Adrenal gland (tissue), 5 donors: ENCODE measurements at regions not wholly inside any gene's neighbourhood (a gene's known extent, or its start where the extent isn't known, plus 50 kb on each side); places are given as distances from the start of the nearest gene placed in this dataset.

ENCODE experiments used
- POLR2A ChIP-seq, 2 donors: fragments of 450-650 bp; IDR thresholded peaks; one replicate each; pipeline ENCODE4 v1.6.1; 2017; ENCODE audit warnings: antibody characterized with exemption in 2 of 2, mild to moderate bottlenecking in 2 of 2, moderate library complexity in 1 of 2
- TF ChIP-seq, protein P1 (sequence below), 6 experiments: fragments of 450-650 bp in 4 of 6; fragments of 200-600 bp in 2 of 6; sonication (generic) in 1 of 6; IDR thresholded peaks; 1 replicate in 5 of 6; 2 replicates in 1 of 6; pipeline versions ENCODE4 v1.5.1 to v1.8.0; 2016 to 2021; ENCODE audit warnings: antibody characterized with exemption in 6 of 6, mild to moderate bottlenecking in 2 of 6, moderate library complexity in 1 of 6
- donor health status: DM: no; HTN: no; CAD: no.

GRCh38 chr4:189802884-189803283 lies 137.8 kb upstream of the FRG1 start:
- no peak for TF ChIP-seq POLR2A (IDR thresholded peaks at IDR 0.05)
- TF ChIP-seq, protein P1, sequence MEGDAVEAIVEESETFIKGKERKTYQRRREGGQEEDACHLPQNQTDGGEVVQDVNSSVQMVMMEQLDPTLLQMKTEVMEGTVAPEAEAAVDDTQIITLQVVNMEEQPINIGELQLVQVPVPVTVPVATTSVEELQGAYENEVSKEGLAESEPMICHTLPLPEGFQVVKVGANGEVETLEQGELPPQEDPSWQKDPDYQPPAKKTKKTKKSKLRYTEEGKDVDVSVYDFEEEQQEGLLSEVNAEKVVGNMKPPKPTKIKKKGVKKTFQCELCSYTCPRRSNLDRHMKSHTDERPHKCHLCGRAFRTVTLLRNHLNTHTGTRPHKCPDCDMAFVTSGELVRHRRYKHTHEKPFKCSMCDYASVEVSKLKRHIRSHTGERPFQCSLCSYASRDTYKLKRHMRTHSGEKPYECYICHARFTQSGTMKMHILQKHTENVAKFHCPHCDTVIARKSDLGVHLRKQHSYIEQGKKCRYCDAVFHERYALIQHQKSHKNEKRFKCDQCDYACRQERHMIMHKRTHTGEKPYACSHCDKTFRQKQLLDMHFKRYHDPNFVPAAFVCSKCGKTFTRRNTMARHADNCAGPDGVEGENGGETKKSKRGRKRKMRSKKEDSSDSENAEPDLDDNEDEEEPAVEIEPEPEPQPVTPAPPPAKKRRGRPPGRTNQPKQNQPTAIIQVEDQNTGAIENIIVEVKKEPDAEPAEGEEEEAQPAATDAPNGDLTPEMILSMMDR (IDR thresholded peaks at IDR 0.05): no peak
